K562 (cell line): ENCODE measurements at regions not wholly inside any gene's neighbourhood (a gene's known extent, or its start where the extent isn't known, plus 50 kb on each side); places are given as distances from the start of the nearest gene placed in this dataset.

Experiments used
- ATAC-seq: fragments of 200-7000 bp; cut with Tn5 transposase; 3 replicates; pipeline ENCODE4 v1.9.1; 2020; ENCODE audit warnings: moderate library complexity
- BruUV-seq: library from RNA; stranded (reverse); fragments of 400-500 nt; replicated peaks from 2 replicates; lab custom pipeline; 2021; lab: Mats Ljungman, UMichigan
- CTCF ChIA-PET: fragments of 300-600 bp; formaldehyde crosslinking; extraction: SDS; loops from one replicate; lab custom pipeline; 2021; ENCODE audit warnings: low intra/inter-chr PET ratio; lab: Yijun Ruan, JAX
- POLR2A ChIA-PET: fragments of 300-600, 350-650 bp; sonication (Branson Sonifier 250); formaldehyde crosslinking; extraction: SDS; loops from one replicate; lab custom pipeline; 2021; ENCODE audit warnings: antibody characterized with exemption, inconsistent platforms; lab: Yijun Ruan, JAX
- DNase-seq, 4 experiments: peaks; one replicate each; pipeline versions ENCODE4 v3.0.0 to v3.0.0-alpha.2; 2011 to 2018; ENCODE audit warnings: low spot score in 3 of 4, mixed read lengths in 3 of 4; ENCODE audit errors: extremely low read depth in 1 of 4
- FAIRE-seq: peaks from 2 replicates; lab custom pipeline; 2011; peaks lifted over from hg19 to GRCh38; lab: Jason Lieb, UNC
- H2AFZ ChIP-seq: 2 replicates; pipeline ENCODE4 v1.6.0; 2011; ENCODE audit warnings: low read depth, low read length, control low read depth, inconsistent platforms
- H3K27ac ChIP-seq: fragments of 200-600 bp; 3 replicates; pipeline ENCODE4 v1.8.0; 2011; ENCODE audit warnings: low read depth, mild to moderate bottlenecking, control low read depth, inconsistent platforms, low read length, moderate library complexity, mixed read lengths; ENCODE audit errors: extremely low read depth
- H3K27me3 ChIP-seq, 2 experiments: fragments of 300-600 bp in 1 of 2; 2 replicates in 1 of 2; 3 replicates in 1 of 2; pipeline versions ENCODE4 v1.6.0 to v1.8.0; 2011; ENCODE audit warnings: inconsistent platforms in 2 of 2, low read length in 2 of 2, mild to moderate bottlenecking in 1 of 2, mixed read lengths in 1 of 2, moderate library complexity in 1 of 2; ENCODE audit not compliant: control insufficient read depth in 2 of 2, insufficient read depth in 2 of 2
- H3K36me3 ChIP-seq: fragments of 300-600 bp; 3 replicates; pipeline ENCODE4 v1.8.0; 2011; ENCODE audit warnings: mild to moderate bottlenecking, low read length, inconsistent platforms; ENCODE audit not compliant: control insufficient read depth, insufficient read depth
- H3K4me1 ChIP-seq, 2 experiments: fragments of 200-600 bp in 1 of 2; replicated peaks in 1 of 2; 2 replicates in 1 of 2; 3 replicates in 1 of 2; pipeline versions ENCODE4 v1.5.1 to v1.8.0; 2011; ENCODE audit warnings: inconsistent platforms in 2 of 2, low read length in 2 of 2, mild to moderate bottlenecking in 1 of 2, mixed read lengths in 1 of 2, moderate library complexity in 1 of 2; ENCODE audit not compliant: control insufficient read depth in 2 of 2, insufficient read depth in 2 of 2
- H3K4me2 ChIP-seq: 2 replicates; pipeline ENCODE4 v1.6.1; 2011; ENCODE audit warnings: low read length, control low read depth, inconsistent platforms, mixed read lengths; ENCODE audit not compliant: insufficient read depth
- H3K4me3 ChIP-seq: fragments of 200-600 bp; sonication (generic), shearing (Covaris generic); 2 replicates; pipeline ENCODE4 v1.5.1; 2016; ENCODE audit warnings: control low read depth, inconsistent platforms
- H3K79me2 ChIP-seq: fragments of 200-600 bp; 3 replicates; pipeline ENCODE4 v1.8.0; 2011; ENCODE audit warnings: low read length, inconsistent platforms; ENCODE audit not compliant: control insufficient read depth, insufficient read depth
- H3K9ac ChIP-seq, 2 experiments: 2 replicates each; pipeline versions ENCODE4 v1.6.0 to v1.6.1; 2011; ENCODE audit warnings: low read depth in 2 of 2, low read length in 2 of 2, control low read depth in 1 of 2, inconsistent platforms in 1 of 2, mild to moderate bottlenecking in 1 of 2, mixed read lengths in 1 of 2; ENCODE audit not compliant: insufficient read depth in 1 of 2
- H3K9me1 ChIP-seq: one replicate; pipeline ENCODE4 v1.6.0; 2011; ENCODE audit warnings: inconsistent platforms, mild to moderate bottlenecking, low read length, moderate library complexity; ENCODE audit not compliant: control insufficient read depth, insufficient read depth
- H3K9me3 ChIP-seq: replicated peaks from 2 replicates; pipeline ENCODE4 v1.5.1; 2011; ENCODE audit warnings: low read depth, low read length, inconsistent platforms; ENCODE audit not compliant: control insufficient read depth, insufficient read depth
- H4K20me1 ChIP-seq: replicated peaks from 2 replicates; pipeline ENCODE4 v1.6.1; 2011; ENCODE audit warnings: low read length, inconsistent platforms, mixed read lengths; ENCODE audit not compliant: control insufficient read depth, insufficient read depth
- HSF4 ChIP-seq: fragments of 250-450 bp; sonication (Bioruptor Pico); IDR thresholded peaks from 2 replicates; pipeline ENCODE4 v2.1.2; 2022; ENCODE audit warnings: mild to moderate bottlenecking, moderate library complexity, borderline replicate concordance
- KLF6 ChIP-seq: fragments of 250-450 bp; sonication (Bioruptor Pico); IDR thresholded peaks from 2 replicates; pipeline ENCODE4 v1.4.0; 2020; ENCODE audit warnings: mild to moderate bottlenecking, moderate library complexity, borderline replicate concordance
- MECOM ChIP-seq: fragments of 250-450 bp; sonication (Bioruptor Pico); IDR thresholded peaks from 2 replicates; pipeline ENCODE4 v1.8.0; 2022; ENCODE audit warnings: inconsistent platforms
- SIRT6 ChIP-seq: IDR thresholded peaks from one replicate; pipeline ENCODE4 v1.6.1; 2012; ENCODE audit warnings: low read depth, mild to moderate bottlenecking, control low read depth, inconsistent platforms, low read length, moderate library complexity
- XRCC3 ChIP-seq: fragments of 450-650 bp; IDR thresholded peaks from 2 replicates; pipeline ENCODE4 v1.6.1; 2017; ENCODE audit warnings: mild to moderate bottlenecking, moderate library complexity
- ZBTB17 ChIP-seq: fragments of 450-650 bp; formaldehyde crosslinking; IDR thresholded peaks from 2 replicates; pipeline ENCODE4 v1.4.0; 2020; ENCODE audit warnings: mild to moderate bottlenecking
- ZNF717 ChIP-seq: fragments of 250-450 bp; sonication (Bioruptor Pico); IDR thresholded peaks from 2 replicates; pipeline ENCODE4 v1.5.0; 2021
- ZNF830 ChIP-seq: fragments of 250-450 bp; sonication (Bioruptor Pico); IDR thresholded peaks from 2 replicates; pipeline ENCODE4 v1.5.0; 2021; ENCODE audit warnings: mild to moderate bottlenecking
- WGBS: fragments of 100-300 bp; shearing (Covaris generic); methylation state at CpG from one replicate; pipeline ENCODE4 v1.1.6; 2016; ENCODE audit warnings: low coverage, mixed read lengths; ENCODE audit not compliant: insufficient coverage; ENCODE audit errors: missing lambda C conversion rate; 5-methylcytosine and 5-hydroxymethylcytosine counted together
- in situ Hi-C: fragments of 300-500 bp; cut with MboI; formaldehyde crosslinking; loops from 4 replicates; pipeline ENCODE4 v1.15.0; 2018; ENCODE audit warnings: inconsistent platforms, mixed read lengths
- intact Hi-C: fragments of 100-400 bp; cut with micrococcal nuclease; formaldehyde crosslinking; loops from 2 replicates; pipeline ENCODE4 v1.14.2; 2022
- TF ChIP-seq, protein P1 (sequence below): sonication (generic); formaldehyde crosslinking; IDR thresholded peaks from 2 replicates; pipeline ENCODE4 v1.9.0; 2022; ENCODE audit warnings: mild to moderate bottlenecking, missing genetic modification reagents
- TF ChIP-seq, protein P2 (sequence below): fragments of 450-650 bp; IDR thresholded peaks from 2 replicates; pipeline ENCODE4 v1.6.1; 2017; ENCODE audit warnings: antibody characterized with exemption, mild to moderate bottlenecking
- TF ChIP-seq, protein P3 (sequence below): fragments of 150-350 bp; conservative IDR thresholded peaks from 2 replicates; pipeline ENCODE4 v1.6.1; 2014; ENCODE audit warnings: low read length
- TF ChIP-seq, protein P4 (sequence below): fragments of 250-450 bp; sonication (Bioruptor Pico); IDR thresholded peaks from 2 replicates; pipeline ENCODE4 v1.5.0; 2021; ENCODE audit warnings: mild to moderate bottlenecking, moderate library complexity

DNA sequence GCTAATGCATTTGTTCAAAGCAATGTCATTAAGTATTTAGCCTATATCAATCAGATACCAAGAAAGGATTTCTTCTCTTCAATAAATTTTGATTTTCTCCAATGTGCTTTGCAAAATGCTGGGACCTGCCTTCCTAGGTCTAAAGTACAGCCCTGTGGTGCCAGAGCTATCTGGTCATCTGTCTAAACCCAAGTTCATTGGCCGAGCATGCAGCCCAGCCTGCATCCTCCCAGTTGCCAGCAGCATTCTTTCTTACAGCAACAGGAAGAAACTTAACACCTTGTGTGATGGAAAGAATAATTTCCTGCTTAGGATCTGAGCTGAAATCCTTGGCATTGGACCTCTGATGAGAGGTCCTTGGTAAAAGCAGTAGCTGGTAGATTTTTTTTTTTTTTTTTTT, 310.0 kb downstream of the RBM26 start:
- POLR2A ChIA-PET, result no interaction called here
- in situ Hi-C loops (no loop called here), intact Hi-C loops (no loop called here)
- Histone ChIP-seq H3K27me3 (no peaks in the 10 kb centered on the region), H3K9ac (no peak overlapping the region), H4K20me1 (no peaks in the 10 kb centered on the region), H3K9me3 (no peaks in the 10 kb centered on the region), H3K9me1 (no peaks in the 10 kb centered on the region), H3K4me2 (no peak overlapping the region), H3K4me3 (no peak overlapping the region), H3K27ac (no peak overlapping the region), H3K4me1 (no peaks in the 10 kb centered on the region), H2AFZ (no peak overlapping the region), H3K79me2 (no peaks in the 10 kb centered on the region), H3K36me3 (no peaks in the 10 kb centered on the region)
- FAIRE-seq (no peak), ATAC-seq (no peak), DNase-seq (no peak)
- CTCF ChIA-PET, result no interaction called here
- 0% methylated on average over 1 of the region's 1 CpG for WGBS
- BruUV-seq, result no TSS peak
- TF ChIP-seq, protein P1, sequence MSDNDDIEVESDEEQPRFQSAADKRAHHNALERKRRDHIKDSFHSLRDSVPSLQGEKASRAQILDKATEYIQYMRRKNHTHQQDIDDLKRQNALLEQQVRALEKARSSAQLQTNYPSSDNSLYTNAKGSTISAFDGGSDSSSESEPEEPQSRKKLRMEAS, result no peak
- no peak for TF ChIP-seq ZNF717 (CRISPR knock-in tag)
- no peak for TF ChIP-seq SIRT6
- no peak for TF ChIP-seq KLF6
- no peak for TF ChIP-seq XRCC3
- no peak for TF ChIP-seq MECOM
- TF ChIP-seq ZBTB17, result no peak
- TF ChIP-seq, protein P2, sequence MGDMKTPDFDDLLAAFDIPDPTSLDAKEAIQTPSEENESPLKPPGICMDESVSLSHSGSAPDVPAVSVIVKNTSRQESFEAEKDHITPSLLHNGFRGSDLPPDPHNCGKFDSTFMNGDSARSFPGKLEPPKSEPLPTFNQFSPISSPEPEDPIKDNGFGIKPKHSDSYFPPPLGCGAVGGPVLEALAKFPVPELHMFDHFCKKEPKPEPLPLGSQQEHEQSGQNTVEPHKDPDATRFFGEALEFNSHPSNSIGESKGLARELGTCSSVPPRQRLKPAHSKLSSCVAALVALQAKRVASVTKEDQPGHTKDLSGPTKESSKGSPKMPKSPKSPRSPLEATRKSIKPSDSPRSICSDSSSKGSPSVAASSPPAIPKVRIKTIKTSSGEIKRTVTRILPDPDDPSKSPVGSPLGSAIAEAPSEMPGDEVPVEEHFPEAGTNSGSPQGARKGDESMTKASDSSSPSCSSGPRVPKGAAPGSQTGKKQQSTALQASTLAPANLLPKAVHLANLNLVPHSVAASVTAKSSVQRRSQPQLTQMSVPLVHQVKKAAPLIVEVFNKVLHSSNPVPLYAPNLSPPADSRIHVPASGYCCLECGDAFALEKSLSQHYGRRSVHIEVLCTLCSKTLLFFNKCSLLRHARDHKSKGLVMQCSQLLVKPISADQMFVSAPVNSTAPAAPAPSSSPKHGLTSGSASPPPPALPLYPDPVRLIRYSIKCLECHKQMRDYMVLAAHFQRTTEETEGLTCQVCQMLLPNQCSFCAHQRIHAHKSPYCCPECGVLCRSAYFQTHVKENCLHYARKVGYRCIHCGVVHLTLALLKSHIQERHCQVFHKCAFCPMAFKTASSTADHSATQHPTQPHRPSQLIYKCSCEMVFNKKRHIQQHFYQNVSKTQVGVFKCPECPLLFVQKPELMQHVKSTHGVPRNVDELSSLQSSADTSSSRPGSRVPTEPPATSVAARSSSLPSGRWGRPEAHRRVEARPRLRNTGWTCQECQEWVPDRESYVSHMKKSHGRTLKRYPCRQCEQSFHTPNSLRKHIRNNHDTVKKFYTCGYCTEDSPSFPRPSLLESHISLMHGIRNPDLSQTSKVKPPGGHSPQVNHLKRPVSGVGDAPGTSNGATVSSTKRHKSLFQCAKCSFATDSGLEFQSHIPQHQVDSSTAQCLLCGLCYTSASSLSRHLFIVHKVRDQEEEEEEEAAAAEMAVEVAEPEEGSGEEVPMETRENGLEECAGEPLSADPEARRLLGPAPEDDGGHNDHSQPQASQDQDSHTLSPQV, result no peak
- TF ChIP-seq, protein P3, sequence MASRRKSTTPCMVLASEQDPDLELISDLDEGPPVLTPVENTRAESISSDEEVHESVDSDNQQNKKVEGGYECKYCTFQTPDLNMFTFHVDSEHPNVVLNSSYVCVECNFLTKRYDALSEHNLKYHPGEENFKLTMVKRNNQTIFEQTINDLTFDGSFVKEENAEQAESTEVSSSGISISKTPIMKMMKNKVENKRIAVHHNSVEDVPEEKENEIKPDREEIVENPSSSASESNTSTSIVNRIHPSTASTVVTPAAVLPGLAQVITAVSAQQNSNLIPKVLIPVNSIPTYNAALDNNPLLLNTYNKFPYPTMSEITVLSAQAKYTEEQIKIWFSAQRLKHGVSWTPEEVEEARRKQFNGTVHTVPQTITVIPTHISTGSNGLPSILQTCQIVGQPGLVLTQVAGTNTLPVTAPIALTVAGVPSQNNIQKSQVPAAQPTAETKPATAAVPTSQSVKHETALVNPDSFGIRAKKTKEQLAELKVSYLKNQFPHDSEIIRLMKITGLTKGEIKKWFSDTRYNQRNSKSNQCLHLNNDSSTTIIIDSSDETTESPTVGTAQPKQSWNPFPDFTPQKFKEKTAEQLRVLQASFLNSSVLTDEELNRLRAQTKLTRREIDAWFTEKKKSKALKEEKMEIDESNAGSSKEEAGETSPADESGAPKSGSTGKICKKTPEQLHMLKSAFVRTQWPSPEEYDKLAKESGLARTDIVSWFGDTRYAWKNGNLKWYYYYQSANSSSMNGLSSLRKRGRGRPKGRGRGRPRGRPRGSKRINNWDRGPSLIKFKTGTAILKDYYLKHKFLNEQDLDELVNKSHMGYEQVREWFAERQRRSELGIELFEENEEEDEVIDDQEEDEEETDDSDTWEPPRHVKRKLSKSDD, result no peak
- TF ChIP-seq, protein P4, sequence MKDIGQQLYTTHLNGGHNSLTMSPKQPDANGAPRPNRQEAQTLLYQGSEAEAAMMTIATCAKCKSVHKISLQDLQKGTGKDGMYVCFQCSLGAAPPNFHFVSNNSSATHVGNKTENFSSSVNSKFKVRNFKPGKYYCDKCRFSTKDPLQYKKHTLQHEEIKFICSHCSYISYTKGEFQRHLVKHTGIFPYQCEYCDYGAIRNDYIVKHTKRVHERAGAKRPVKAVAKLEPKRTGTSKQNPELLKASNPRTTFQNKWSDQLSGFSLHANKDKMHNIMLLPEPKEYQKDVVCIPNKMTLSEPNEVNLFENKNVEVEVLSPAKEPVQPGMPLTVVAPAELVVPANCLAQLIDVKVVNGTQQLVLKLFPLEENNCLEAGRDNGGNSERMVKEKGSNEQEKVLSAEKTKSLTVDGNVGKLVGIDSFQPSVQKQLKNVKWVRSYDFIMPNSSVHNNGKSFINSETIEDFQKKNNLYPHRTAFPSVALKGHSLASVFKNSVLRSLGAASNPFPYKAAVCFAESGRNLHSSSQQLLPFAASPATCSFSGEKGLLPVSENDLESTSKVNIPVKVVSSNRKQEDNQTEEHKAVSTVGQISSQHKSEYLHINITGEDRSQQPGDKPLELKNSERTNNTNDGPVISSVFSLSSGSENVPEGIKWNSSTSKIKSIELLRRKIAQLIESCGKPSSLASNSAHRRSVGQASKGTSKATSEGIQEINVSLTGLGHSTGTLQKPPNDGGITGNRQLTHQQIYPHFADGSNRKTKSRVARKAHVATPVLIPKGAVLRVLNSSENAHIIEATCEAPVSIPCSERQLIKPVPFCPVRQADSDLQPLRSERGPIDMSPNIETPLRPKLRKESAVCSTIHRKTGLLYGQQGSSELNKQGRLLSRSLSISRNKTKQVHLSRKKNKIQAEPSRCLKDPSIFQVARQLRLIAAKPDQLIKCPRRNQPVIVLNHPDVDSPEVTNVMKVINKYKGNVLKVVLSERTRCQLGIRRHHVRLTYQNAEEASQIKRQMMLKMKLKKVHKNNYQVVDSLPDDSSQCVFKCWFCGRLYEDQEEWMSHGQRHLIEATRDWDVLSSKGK (CRISPR knock-in tag), result no peak
- TF ChIP-seq HSF4 (CRISPR knock-in tag), result no peak
- no peak for TF ChIP-seq ZNF830
